Natural killer cell treated with Interleukin-12 subunit alpha and Interleukin-12 subunit beta and Interleukin-15 and Interleukin-18, amount 100 ng/mL, for 72 hours (primary cell): ENCODE measurements at regions not wholly inside any gene's neighbourhood (a gene's known extent, or its start where the extent isn't known, plus 50 kb on each side); places are given as distances from the start of the nearest gene placed in this dataset.
"Not testable (repeated sequence)": the region's sequence is repeated elsewhere in the genome, so short reads cannot be mapped to it uniquely, and the experiment has no call there.

ENCODE experiments used
- ATAC-seq, 2 donors: fragments of 150-1000 bp; cut with Tn5 transposase in 1 of 2; sonication (Bioruptor Pico), chemical (Tn5 transposase) in 1 of 2; 2 replicates each; pipeline ENCODE4 v1.10.0; 2021
- DNase-seq: peaks from one replicate; pipeline ENCODE4 v3.0.0; 2022; ENCODE audit warnings: low spot score
- H3K27ac Mint-ChIP-seq, 2 donors: 1 replicate in 1 of 2; 2 replicates in 1 of 2; pipeline ENCODE4 v1.8.0; 2022; ENCODE audit warnings: mixed read lengths in 2 of 2, mild to moderate bottlenecking in 1 of 2, moderate library complexity in 1 of 2
- H3K27me3 Mint-ChIP-seq, 2 donors: 1 replicate in 1 of 2; 2 replicates in 1 of 2; pipeline ENCODE4 v1.8.0; 2022; ENCODE audit warnings: mixed read lengths in 2 of 2
- H3K36me3 Mint-ChIP-seq: one replicate; pipeline ENCODE4 v1.8.0; 2022; ENCODE audit warnings: mixed read lengths
- H3K4me1 Mint-ChIP-seq, 2 donors: 1 replicate in 1 of 2; 2 replicates in 1 of 2; pipeline ENCODE4 v1.8.0; 2022; ENCODE audit warnings: low read depth in 2 of 2, mixed read lengths in 2 of 2, mild to moderate bottlenecking in 1 of 2
- H3K4me3 Mint-ChIP-seq: one replicate; pipeline ENCODE4 v1.8.0; 2022; ENCODE audit warnings: mixed read lengths
- H3K9me3 Mint-ChIP-seq: 2 replicates; pipeline ENCODE4 v1.8.0; 2022; ENCODE audit warnings: mixed read lengths

DNA sequence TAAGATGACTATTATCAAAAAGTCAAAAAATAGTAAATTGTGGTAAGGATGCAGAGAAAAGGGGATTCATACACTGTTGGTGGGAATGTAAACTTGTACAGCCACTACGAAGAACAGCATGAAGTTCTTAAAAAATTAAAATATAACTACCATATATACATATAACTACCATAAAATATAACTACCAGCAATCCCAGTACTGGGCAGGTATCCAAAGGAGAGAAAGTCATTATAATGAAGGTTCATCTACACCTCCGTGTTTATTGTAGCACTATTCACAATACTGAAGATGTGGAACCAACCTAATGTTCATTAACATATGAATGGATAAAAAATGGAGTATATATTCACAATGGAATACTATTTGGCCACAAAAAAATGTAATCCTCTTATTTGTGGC, 360.9 kb upstream of the CT83 start:
- H3K27me3 Mint-ChIP-seq = no peaks in the 10 kb centered on the region
- no peak for ATAC-seq
- no peaks in the 10 kb centered on the region for H3K4me1 Mint-ChIP-seq
- H3K27ac Mint-ChIP-seq = no peak overlapping the region
- no peak overlapping the region for H3K4me3 Mint-ChIP-seq
- H3K9me3 Mint-ChIP-seq = peaks cover 3% of the 10 kb centered on the region
- no peak for DNase-seq
- H3K36me3 Mint-ChIP-seq = no peaks in the 10 kb centered on the region

GRCh38 chrX:116806288-116806802, 343.6 kb upstream of the CT83 start:
- ATAC-seq (no peak), DNase-seq (no peak)
- peaks cover 4% of the 10 kb centered on the region for H3K9me3 Mint-ChIP-seq
- no peak overlapping the region for H3K4me3 Mint-ChIP-seq
- no peaks in the 10 kb centered on the region for H3K4me1 Mint-ChIP-seq
- no peak overlapping the region for H3K27ac Mint-ChIP-seq
- H3K27me3 Mint-ChIP-seq = peaks cover 0 to 5% of the 10 kb centered on the region in 2 donors
- H3K36me3 Mint-ChIP-seq = no peaks in the 10 kb centered on the region

DNA sequence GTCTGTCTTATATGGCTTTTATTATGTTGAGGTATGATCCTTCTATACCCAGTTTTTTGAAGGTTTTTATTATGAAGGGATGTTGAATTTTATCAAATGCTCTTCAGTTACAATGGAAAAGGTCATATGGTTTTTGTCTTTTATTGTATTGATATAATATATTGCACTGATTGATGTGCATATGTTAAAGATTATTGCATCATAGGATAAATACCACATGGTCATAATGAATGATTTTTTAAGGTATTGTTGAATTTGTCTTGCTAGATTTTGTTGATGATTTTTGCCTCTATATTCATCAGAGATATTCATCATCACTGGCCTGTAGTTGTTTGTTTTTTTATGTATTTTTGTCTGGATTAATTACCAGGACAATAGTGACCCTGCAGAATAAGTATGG, 339.2 kb upstream of the CT83 start:
- Mint-ChIP-seq H3K4me3 (no peak overlapping the region), H3K27ac (no peak overlapping the region), H3K4me1 (no peaks in the 10 kb centered on the region), H3K9me3 (no peaks in the 10 kb centered on the region), H3K36me3 (no peaks in the 10 kb centered on the region), H3K27me3 (peaks cover 0 to 3% of the 10 kb centered on the region in 2 donors)
- DNase-seq (no peak), ATAC-seq (no peak)

- ATAC-seq (no peak), DNase-seq (no peak)
- H3K36me3 Mint-ChIP-seq = no peaks in the 10 kb centered on the region
Measured at GRCh38 chrX:116781926-116782325, 319.1 kb upstream of the CT83 start.

GRCh38 chrX:116757491-116757890, 294.7 kb upstream of the CT83 start:
- Mint-ChIP-seq H3K36me3 (no peaks in the 10 kb centered on the region), H3K4me1 (no peaks in the 10 kb centered on the region), H3K27me3 (no peaks in the 10 kb centered on the region), H3K4me3 (no peak overlapping the region), H3K27ac (no peak overlapping the region), H3K9me3 (peaks cover 4% of the 10 kb centered on the region)
- no peak for DNase-seq
- ATAC-seq = no peak

More at GRCh38 chrX:116781926-116782325, 319.1 kb upstream of the CT83 start:
- Mint-ChIP-seq H3K4me3 (no peak overlapping the region), H3K27me3 (no peaks in the 10 kb centered on the region), H3K4me1 (no peaks in the 10 kb centered on the region), H3K27ac (no peak overlapping the region), H3K9me3 (peaks cover 4% of the 10 kb centered on the region)

DNA sequence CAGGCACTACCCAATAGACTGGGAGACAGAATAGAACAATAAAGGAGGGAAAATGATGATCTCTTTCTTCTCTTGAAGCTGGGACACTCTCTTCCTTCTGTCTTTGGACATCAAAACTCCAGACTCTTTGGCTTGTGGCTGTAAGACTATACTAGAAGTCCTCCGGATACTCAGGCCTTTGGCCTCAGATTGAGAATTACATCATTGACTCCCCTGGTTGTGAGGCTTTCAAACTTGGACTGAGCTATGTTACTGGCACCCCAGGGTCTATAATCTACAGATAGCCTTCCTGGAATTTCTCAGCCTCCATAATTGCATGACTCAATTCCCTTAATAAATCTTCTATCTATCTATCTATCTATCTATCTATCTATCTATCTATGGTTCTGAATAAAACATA, 294.2 kb upstream of the CT83 start:
- H3K36me3 Mint-ChIP-seq = no peaks in the 10 kb centered on the region
- H3K4me3 Mint-ChIP-seq = no peak overlapping the region
- DNase-seq (no peak), ATAC-seq (no peak)
- no peaks in the 10 kb centered on the region for H3K4me1 Mint-ChIP-seq
- peaks cover 4% of the 10 kb centered on the region for H3K9me3 Mint-ChIP-seq
- H3K27ac Mint-ChIP-seq = no peak overlapping the region
- no peaks in the 10 kb centered on the region for H3K27me3 Mint-ChIP-seq

- Mint-ChIP-seq H3K9me3 (peaks cover 8% of the 10 kb centered on the region), H3K36me3 (no peaks in the 10 kb centered on the region), H3K27me3 (no peaks in the 10 kb centered on the region), H3K27ac (no peak overlapping the region), H3K4me1 (no peaks in the 10 kb centered on the region), H3K4me3 (no peak overlapping the region)
- DNase-seq (no peak), ATAC-seq (no peak)
Measured at GRCh38 chrX:116749943-116750342, 287.2 kb upstream of the CT83 start.

DNA sequence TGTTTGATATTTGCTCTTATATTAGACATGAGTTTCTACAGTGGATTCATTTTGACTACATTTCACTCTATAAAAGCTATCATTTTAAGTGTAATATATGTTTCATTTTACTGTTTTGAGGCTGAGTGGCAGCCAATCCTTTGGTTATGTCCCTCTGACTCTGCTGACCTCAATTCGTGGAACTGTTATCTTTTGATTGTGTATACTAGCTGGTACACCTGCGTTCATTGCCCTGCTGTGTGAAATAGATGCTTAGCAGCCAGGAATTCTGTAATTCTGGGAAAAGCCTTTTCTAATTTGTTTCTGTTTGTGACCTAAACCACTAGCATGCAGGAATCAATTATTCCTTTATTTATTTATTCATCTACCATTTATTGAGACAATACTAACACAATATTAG, 269.4 kb upstream of the CT83 start:
- ATAC-seq (no peak), DNase-seq (no peak)
- H3K9me3 Mint-ChIP-seq = peaks cover 4% of the 10 kb centered on the region
- peaks cover 0 to 2% of the 10 kb centered on the region in 2 donors for H3K27me3 Mint-ChIP-seq
- no peak overlapping the region for H3K4me3 Mint-ChIP-seq
- no peaks in the 10 kb centered on the region for H3K4me1 Mint-ChIP-seq
- no peak overlapping the region for H3K27ac Mint-ChIP-seq
- H3K36me3 Mint-ChIP-seq = no peaks in the 10 kb centered on the region

DNA sequence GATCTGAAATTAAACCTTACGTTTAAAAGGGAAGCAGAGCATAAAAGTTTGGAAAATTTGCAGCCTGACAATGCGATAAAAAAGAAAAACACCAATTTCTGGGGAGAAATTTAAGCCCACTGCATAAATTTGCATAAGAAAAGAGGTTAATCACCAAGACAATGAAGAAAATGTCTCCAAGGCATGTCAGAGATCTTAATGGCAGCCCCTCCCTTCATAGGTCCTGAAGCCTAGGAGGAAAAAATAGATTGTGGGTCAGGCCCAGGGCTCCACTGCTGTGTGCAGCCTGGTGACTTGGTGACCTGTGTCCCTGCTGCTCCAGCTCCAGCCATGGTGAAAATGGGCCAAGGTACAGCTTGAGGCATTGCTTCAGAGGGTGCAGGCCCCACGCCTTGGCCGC, 264.0 kb upstream of the CT83 start:
- Mint-ChIP-seq H3K36me3 (no peaks in the 10 kb centered on the region), H3K4me3 (no peak overlapping the region), H3K4me1 (no peaks in the 10 kb centered on the region), H3K9me3 (peaks cover 13% of the 10 kb centered on the region), H3K27me3 (no peaks in the 10 kb centered on the region), H3K27ac (no peak overlapping the region)
- no peak for DNase-seq
- ATAC-seq = no peak

GRCh38 chrX:116694046-116694445, 231.3 kb upstream of the CT83 start:
- Mint-ChIP-seq H3K4me1 (no peaks in the 10 kb centered on the region), H3K4me3 (no peak overlapping the region), H3K27me3 (no peaks in the 10 kb centered on the region), H3K9me3 (peaks cover 3% of the 10 kb centered on the region), H3K27ac (no peak overlapping the region), H3K36me3 (no peaks in the 10 kb centered on the region)
- no peak for DNase-seq
- no peak for ATAC-seq

DNA sequence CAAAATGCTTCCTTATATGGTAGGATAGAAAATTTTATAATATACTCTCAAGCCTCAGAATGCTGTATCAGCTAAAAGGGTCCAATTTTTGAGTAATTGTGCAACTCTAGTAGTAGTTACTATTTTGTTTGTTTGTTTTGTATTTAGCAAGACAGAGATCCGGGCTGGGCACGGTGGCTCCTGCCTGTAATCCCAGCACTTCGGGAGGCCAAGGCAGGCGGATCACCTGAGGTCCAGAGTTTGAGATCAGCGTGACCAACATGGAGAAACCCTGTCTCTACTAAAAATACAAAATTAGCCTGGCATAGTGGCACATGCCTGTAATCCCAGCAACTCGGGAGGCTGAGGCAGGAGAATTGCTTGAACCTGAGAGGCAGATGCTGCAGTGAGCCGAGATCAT, 216.8 kb upstream of the CT83 start:
- not testable (repeated sequence) for H3K4me1 Mint-ChIP-seq, DNase-seq, H3K36me3 Mint-ChIP-seq, H3K27me3 Mint-ChIP-seq, ATAC-seq, H3K4me3 Mint-ChIP-seq, H3K27ac Mint-ChIP-seq, H3K9me3 Mint-ChIP-seq

GRCh38 chrX:116667346-116668134, 204.8 kb upstream of the CT83 start:
- H3K4me3 Mint-ChIP-seq = no peak overlapping the region
- no peaks in the 10 kb centered on the region for H3K4me1 Mint-ChIP-seq
- H3K27ac Mint-ChIP-seq = no peak overlapping the region
- ATAC-seq = no peak
- no peaks in the 10 kb centered on the region for H3K27me3 Mint-ChIP-seq
- DNase-seq = no peak
- H3K9me3 Mint-ChIP-seq = no peaks in the 10 kb centered on the region
- H3K36me3 Mint-ChIP-seq = no peaks in the 10 kb centered on the region

DNA sequence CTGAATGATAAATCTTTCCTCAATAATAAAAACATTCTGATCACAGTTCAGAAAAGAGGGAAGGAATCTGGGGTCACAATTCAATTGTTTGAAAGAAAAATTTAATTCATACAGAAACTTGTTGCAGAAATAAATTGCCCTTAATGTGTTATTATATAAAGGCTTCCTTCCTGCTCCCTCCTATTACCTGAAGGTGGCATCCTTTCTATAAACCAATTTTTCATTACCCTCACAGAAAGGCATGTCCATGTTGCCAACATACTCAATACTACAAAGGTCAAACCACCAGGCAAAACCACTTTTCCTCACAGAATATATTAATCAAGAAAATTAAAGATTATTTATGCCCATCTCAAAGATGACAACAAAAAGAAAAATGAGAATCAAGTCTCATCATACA, 194.3 kb upstream of the CT83 start:
- H3K4me1 Mint-ChIP-seq = no peaks in the 10 kb centered on the region
- DNase-seq (no peak), ATAC-seq (no peak)
- no peak overlapping the region for H3K4me3 Mint-ChIP-seq
- H3K36me3 Mint-ChIP-seq = no peaks in the 10 kb centered on the region
- peaks cover 3% of the 10 kb centered on the region for H3K9me3 Mint-ChIP-seq
- H3K27ac Mint-ChIP-seq = no peak overlapping the region
- no peaks in the 10 kb centered on the region for H3K27me3 Mint-ChIP-seq

DNA sequence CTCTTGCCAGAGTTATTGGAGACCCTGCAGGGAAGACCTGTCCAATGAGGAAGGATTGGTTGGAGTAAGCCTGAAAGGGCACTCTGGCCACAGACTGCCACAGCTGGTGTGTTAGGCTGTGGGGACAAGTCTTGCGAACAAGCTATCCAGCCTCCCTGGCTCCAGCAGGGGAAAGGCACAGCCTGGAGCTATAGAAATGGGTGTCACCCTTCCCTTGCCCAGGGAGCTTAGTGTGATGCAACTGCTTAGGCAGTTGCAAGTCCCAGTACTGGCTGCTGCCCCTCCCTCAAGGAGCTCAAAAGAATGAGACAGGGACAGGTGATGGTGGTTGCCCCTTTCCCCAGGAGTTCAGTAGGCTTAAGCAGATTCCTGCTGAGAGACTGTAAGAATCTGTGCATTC, 165.7 kb upstream of the CT83 start:
- Mint-ChIP-seq H3K36me3 (no peaks in the 10 kb centered on the region), H3K4me1 (no peaks in the 10 kb centered on the region), H3K27me3 (no peaks in the 10 kb centered on the region), H3K27ac (no peak overlapping the region), H3K4me3 (no peak overlapping the region), H3K9me3 (peaks cover 6% of the 10 kb centered on the region)
- no peak for ATAC-seq
- no peak for DNase-seq

DNA sequence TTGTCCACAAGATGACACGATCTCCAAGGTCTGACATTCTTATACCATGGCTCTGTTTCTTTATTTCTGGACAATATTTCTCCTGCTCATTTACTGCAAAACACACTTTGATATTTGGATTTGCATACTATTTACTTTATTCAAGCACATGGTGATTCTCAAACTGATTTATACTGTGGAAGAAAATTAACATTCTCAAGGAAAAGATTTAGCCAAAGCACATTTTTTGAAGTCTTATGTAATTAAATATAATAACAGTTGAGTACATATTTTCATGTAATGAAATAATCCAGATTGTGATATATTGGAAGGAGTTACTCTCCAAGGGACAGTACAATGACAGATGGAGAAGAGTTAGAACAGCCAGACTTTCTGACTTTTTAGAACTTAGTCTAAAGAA, 155.8 kb upstream of the CT83 start:
- H3K4me3 Mint-ChIP-seq = no peak overlapping the region
- no peak overlapping the region for H3K27ac Mint-ChIP-seq
- no peaks in the 10 kb centered on the region for H3K36me3 Mint-ChIP-seq
- H3K9me3 Mint-ChIP-seq = peaks cover 9% of the 10 kb centered on the region
- ATAC-seq (no peak), DNase-seq (no peak)
- peaks cover 0 to 3% of the 10 kb centered on the region in 2 donors for H3K27me3 Mint-ChIP-seq
- H3K4me1 Mint-ChIP-seq = no peaks in the 10 kb centered on the region
